GM12878 (cell line): ENCODE measurements at regions not wholly inside any gene's neighbourhood (a gene's known extent, or its start where the extent isn't known, plus 50 kb on each side); places are given as distances from the start of the nearest gene placed in this dataset.
"Not testable (repeated sequence)": the region's sequence is repeated elsewhere in the genome, so short reads cannot be mapped to it uniquely, and the experiment has no call there.

Source experiments
- CTCF ChIP-seq, 3 experiments: IDR thresholded peaks in 2 of 3; conservative IDR thresholded peaks in 1 of 3; 2 replicates each; pipeline ENCODE4 v1.5.1; 2011; ENCODE audit warnings: low read depth in 3 of 3, low read length in 3 of 3, mild to moderate bottlenecking in 3 of 3, control low read depth in 2 of 3, moderate library complexity in 2 of 3, inconsistent platforms in 1 of 3, mixed read lengths in 1 of 3; ENCODE audit not compliant: control insufficient read depth in 2 of 3, insufficient read depth in 1 of 3; ENCODE audit errors: extremely low read depth in 1 of 3
- ELK1 ChIP-seq: IDR thresholded peaks from 2 replicates; pipeline ENCODE4 v1.6.1; 2012; ENCODE audit warnings: low read depth, low read length, improper control_type of control experiment
- EZH2 ChIP-seq: IDR thresholded peaks from 2 replicates; pipeline ENCODE4 v1.6.1; 2012; ENCODE audit warnings: low read depth, mild to moderate bottlenecking, control low read depth, inconsistent platforms, low read length, borderline replicate concordance; ENCODE audit not compliant: control insufficient read depth
- KDM1A ChIP-seq: fragments of 200-600 bp; sonication (generic); IDR thresholded peaks from 2 replicates; pipeline ENCODE4 v1.6.1; 2016; ENCODE audit warnings: borderline replicate concordance
- NKRF ChIP-seq: fragments of 450-650 bp; conservative IDR thresholded peaks from 2 replicates; pipeline ENCODE4 v1.6.1; 2017; ENCODE audit warnings: mild to moderate bottlenecking, moderate library complexity
- PKNOX1 ChIP-seq: fragments of 450-650 bp; IDR thresholded peaks from 2 replicates; pipeline ENCODE4 v1.6.1; 2016; ENCODE audit warnings: mild to moderate bottlenecking
- POLR2A ChIP-seq: IDR thresholded peaks from 2 replicates; pipeline ENCODE4 v1.6.1; 2011; ENCODE audit warnings: low read depth, mild to moderate bottlenecking, low read length
- SREBF1 ChIP-seq: IDR thresholded peaks from 2 replicates; pipeline ENCODE4 v1.6.1; 2012; ENCODE audit warnings: mild to moderate bottlenecking, low read length
- TF ChIP-seq, protein P1 (sequence below): fragments of 450-650 bp; IDR thresholded peaks from 2 replicates; pipeline ENCODE4 v1.6.1; 2017; ENCODE audit warnings: antibody characterized with exemption, mild to moderate bottlenecking, moderate library complexity
- TF ChIP-seq, protein P2 (sequence below): IDR thresholded peaks from 2 replicates; pipeline ENCODE4 v1.6.1; 2011; ENCODE audit warnings: low read depth, mild to moderate bottlenecking, low read length, moderate library complexity, borderline replicate concordance; ENCODE audit errors: extremely low read depth
- TF ChIP-seq, protein P3 (sequence below): fragments of 450-650 bp; IDR thresholded peaks from 2 replicates; pipeline ENCODE4 v1.6.1; 2017; ENCODE audit warnings: mild to moderate bottlenecking

DNA sequence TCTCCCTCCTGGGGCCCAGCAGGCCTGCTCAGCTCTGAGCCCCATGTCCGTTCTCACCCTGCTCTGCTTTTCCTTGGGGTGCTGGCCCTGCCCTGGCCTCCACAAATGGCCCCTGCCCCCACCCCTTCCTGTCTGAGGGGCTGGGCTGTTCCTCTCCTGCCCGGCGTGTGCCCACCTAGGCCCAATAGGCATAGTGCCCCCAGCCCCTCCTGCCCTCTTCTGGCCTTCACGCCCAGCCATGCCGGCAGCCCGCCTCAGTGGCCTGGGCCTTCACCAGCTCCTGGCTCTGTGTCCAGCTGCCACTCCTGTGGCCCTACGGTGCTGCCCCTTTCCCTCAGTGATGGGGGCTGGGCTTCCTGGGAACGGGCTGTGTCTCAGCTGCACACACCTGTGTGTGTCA lies 125.9 kb downstream of the TMEM121 start:
- not testable (repeated sequence) for TF ChIP-seq CTCF (IDR thresholded peaks at IDR 0.05 in 2 of 3, conservative IDR thresholded peaks at IDR 0.05 in 1 of 3; ENCODE audit: control insufficient read depth in 2 of 3, extremely low read depth in 1 of 3, insufficient read depth in 1 of 3, low read depth in 3 of 3, low read length in 3 of 3); POLR2A; EZH2; NKRF; ELK1; PKNOX1; SREBF1; KDM1A
- TF ChIP-seq, protein P1, sequence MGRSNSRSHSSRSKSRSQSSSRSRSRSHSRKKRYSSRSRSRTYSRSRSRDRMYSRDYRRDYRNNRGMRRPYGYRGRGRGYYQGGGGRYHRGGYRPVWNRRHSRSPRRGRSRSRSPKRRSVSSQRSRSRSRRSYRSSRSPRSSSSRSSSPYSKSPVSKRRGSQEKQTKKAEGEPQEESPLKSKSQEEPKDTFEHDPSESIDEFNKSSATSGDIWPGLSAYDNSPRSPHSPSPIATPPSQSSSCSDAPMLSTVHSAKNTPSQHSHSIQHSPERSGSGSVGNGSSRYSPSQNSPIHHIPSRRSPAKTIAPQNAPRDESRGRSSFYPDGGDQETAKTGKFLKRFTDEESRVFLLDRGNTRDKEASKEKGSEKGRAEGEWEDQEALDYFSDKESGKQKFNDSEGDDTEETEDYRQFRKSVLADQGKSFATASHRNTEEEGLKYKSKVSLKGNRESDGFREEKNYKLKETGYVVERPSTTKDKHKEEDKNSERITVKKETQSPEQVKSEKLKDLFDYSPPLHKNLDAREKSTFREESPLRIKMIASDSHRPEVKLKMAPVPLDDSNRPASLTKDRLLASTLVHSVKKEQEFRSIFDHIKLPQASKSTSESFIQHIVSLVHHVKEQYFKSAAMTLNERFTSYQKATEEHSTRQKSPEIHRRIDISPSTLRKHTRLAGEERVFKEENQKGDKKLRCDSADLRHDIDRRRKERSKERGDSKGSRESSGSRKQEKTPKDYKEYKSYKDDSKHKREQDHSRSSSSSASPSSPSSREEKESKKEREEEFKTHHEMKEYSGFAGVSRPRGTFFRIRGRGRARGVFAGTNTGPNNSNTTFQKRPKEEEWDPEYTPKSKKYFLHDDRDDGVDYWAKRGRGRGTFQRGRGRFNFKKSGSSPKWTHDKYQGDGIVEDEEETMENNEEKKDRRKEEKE = not testable (repeated sequence)
- TF ChIP-seq, protein P2, sequence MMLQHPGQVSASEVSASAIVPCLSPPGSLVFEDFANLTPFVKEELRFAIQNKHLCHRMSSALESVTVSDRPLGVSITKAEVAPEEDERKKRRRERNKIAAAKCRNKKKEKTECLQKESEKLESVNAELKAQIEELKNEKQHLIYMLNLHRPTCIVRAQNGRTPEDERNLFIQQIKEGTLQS = not testable (repeated sequence)
- TF ChIP-seq, protein P3, sequence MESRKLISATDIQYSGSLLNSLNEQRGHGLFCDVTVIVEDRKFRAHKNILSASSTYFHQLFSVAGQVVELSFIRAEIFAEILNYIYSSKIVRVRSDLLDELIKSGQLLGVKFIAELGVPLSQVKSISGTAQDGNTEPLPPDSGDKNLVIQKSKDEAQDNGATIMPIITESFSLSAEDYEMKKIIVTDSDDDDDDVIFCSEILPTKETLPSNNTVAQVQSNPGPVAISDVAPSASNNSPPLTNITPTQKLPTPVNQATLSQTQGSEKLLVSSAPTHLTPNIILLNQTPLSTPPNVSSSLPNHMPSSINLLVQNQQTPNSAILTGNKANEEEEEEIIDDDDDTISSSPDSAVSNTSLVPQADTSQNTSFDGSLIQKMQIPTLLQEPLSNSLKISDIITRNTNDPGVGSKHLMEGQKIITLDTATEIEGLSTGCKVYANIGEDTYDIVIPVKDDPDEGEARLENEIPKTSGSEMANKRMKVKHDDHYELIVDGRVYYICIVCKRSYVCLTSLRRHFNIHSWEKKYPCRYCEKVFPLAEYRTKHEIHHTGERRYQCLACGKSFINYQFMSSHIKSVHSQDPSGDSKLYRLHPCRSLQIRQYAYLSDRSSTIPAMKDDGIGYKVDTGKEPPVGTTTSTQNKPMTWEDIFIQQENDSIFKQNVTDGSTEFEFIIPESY = not testable (repeated sequence)
